ENCODE measurements at regions not wholly inside any gene's neighbourhood (a gene's known extent, or its start where the extent isn't known, plus 50 kb on each side); places are given as distances from the start of the nearest gene placed in this dataset.
"Not testable (repeated sequence)": the region's sequence is repeated elsewhere in the genome, so short reads cannot be mapped to it uniquely, and the experiment has no call there.

DNA sequence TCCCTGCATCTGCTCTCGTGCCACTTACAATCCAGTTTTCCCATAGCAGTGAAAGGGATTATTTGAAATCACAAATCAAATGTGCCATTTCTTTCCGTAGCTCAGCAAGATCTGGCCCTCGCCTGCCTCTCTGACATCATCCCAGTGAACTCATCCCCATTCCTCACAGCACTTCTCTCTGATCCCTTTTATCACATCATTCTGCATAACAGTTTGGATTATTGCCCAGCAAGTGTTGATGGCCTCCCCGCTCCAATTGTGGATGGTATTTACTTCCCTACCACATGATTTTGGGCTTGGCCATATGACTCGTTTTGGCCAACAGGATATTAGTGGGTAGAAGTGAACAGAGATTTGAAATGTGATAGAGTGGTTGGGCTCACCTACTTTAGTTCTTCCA lies 185.0 kb downstream of the NPIPA7 start:
- not testable (repeated sequence) for TF ChIP-seq POLR2A, CTCF (IDR thresholded peaks at IDR 0.05)

All from testis (tissue), 2 donors.